CD14-positive monocyte (primary cell): ENCODE measurements at regions not wholly inside any gene's neighbourhood (a gene's known extent, or its start where the extent isn't known, plus 50 kb on each side); places are given as distances from the start of the nearest gene placed in this dataset.

Experiments used
- DNase-seq, 3 donors: peaks; one replicate each; pipeline ENCODE4 v3.0.0-alpha.2; 2011 to 2022
- H2AFZ ChIP-seq: 2 replicates; pipeline ENCODE4 v1.6.0; 2012; ENCODE audit warnings: mild to moderate bottlenecking, low read depth, low read length, inconsistent platforms; ENCODE audit not compliant: insufficient read depth, poor library complexity, severe bottlenecking
- H3K27ac ChIP-seq, 2 donors: 1 replicate in 1 of 2; 2 replicates in 1 of 2; pipeline ENCODE4 v1.5.1; 2012 to 2013; ENCODE audit warnings: low read length in 2 of 2, control low read depth in 1 of 2, inconsistent platforms in 1 of 2, low read depth in 1 of 2, mild to moderate bottlenecking in 1 of 2
- H3K27me3 ChIP-seq, 2 donors: one replicate each; pipeline versions ENCODE4 v1.6.0 to v1.6.1; 2011 to 2013; ENCODE audit warnings: low read length in 2 of 2; ENCODE audit not compliant: control insufficient read depth in 2 of 2, insufficient read depth in 2 of 2
- H3K36me3 ChIP-seq, 2 donors: replicated peaks in 1 of 2; 1 replicate in 1 of 2; 2 replicates in 1 of 2; pipeline versions ENCODE4 v1.5.1 to v1.6.1; 2012 to 2013; ENCODE audit warnings: low read length in 2 of 2, control low read depth in 1 of 2, inconsistent platforms in 1 of 2, mild to moderate bottlenecking in 1 of 2; ENCODE audit not compliant: insufficient read depth in 2 of 2, control insufficient read depth in 1 of 2
- H3K4me1 ChIP-seq, 2 donors: 1 replicate in 1 of 2; 2 replicates in 1 of 2; pipeline versions ENCODE4 v1.5.1 to v1.6.1; 2012 to 2013; ENCODE audit warnings: low read length in 2 of 2, control low read depth in 1 of 2, inconsistent platforms in 1 of 2, mild to moderate bottlenecking in 1 of 2, moderate library complexity in 1 of 2; ENCODE audit not compliant: insufficient read depth in 2 of 2, control insufficient read depth in 1 of 2
- H3K4me2 ChIP-seq: replicated peaks from 2 replicates; pipeline ENCODE3; 2012; ENCODE audit warnings: low read length, moderate library complexity, mild to moderate bottlenecking; ENCODE audit not compliant: poor library complexity, severe bottlenecking; ENCODE audit errors: extremely low read depth
- H3K4me3 ChIP-seq, 3 experiments: fragments of 200-600 bp in 1 of 3; sonication (generic) in 1 of 3; replicated peaks in 1 of 3; 1 replicate in 2 of 3; 2 replicates in 1 of 3; pipeline ENCODE4 v1.5.1; 2011 to 2013; ENCODE audit warnings: low read length in 3 of 3, mild to moderate bottlenecking in 3 of 3, control low read depth in 2 of 3, low read depth in 2 of 3, inconsistent platforms in 1 of 3, moderate library complexity in 1 of 3
- H3K79me2 ChIP-seq: 2 replicates; pipeline ENCODE4 v1.6.0; 2012; ENCODE audit warnings: mild to moderate bottlenecking, control low read depth, inconsistent platforms, low read length, moderate library complexity; ENCODE audit not compliant: insufficient read depth
- H3K9ac ChIP-seq: 2 replicates; pipeline ENCODE4 v1.6.0; 2017; ENCODE audit warnings: low read length, mild to moderate bottlenecking; ENCODE audit not compliant: insufficient read depth, poor library complexity, severe bottlenecking
- H3K9me3 ChIP-seq, 2 donors: replicated peaks in 1 of 2; 1 replicate in 1 of 2; 2 replicates in 1 of 2; pipeline versions ENCODE4 v1.5.1 to v1.6.1; 2012 to 2013; ENCODE audit warnings: low read length in 2 of 2, control low read depth in 1 of 2; ENCODE audit not compliant: control insufficient read depth in 1 of 2, insufficient read depth in 1 of 2
- H4K20me1 ChIP-seq: 2 replicates; pipeline ENCODE4 v1.6.0; 2012; ENCODE audit warnings: mild to moderate bottlenecking, low read length, control low read depth, moderate library complexity; ENCODE audit not compliant: insufficient read depth
- H3K27ac Mint-ChIP-seq, 7 donors: one replicate each; pipeline ENCODE4 v1.8.0; 2020; ENCODE audit warnings: mild to moderate bottlenecking in 7 of 7, mixed read lengths in 7 of 7, moderate library complexity in 6 of 7, inconsistent platforms in 2 of 7
- H3K27me3 Mint-ChIP-seq, 3 donors: one replicate each; pipeline ENCODE4 v1.8.0; 2021 to 2022; ENCODE audit warnings: low read depth in 3 of 3, mild to moderate bottlenecking in 3 of 3, mixed read lengths in 3 of 3, moderate library complexity in 3 of 3, inconsistent platforms in 1 of 3
- H3K36me3 Mint-ChIP-seq, 2 donors: one replicate each; pipeline ENCODE4 v1.8.0; 2020; ENCODE audit warnings: mixed read lengths in 2 of 2, inconsistent platforms in 1 of 2, mild to moderate bottlenecking in 1 of 2
- H3K4me1 Mint-ChIP-seq: one replicate; pipeline ENCODE4 v1.8.0; 2020; ENCODE audit warnings: mild to moderate bottlenecking, mixed read lengths
- H3K4me3 Mint-ChIP-seq, 2 donors: one replicate each; pipeline ENCODE4 v1.8.0; 2020; ENCODE audit warnings: mild to moderate bottlenecking in 2 of 2, mixed read lengths in 2 of 2, moderate library complexity in 1 of 2
- H3K9me3 Mint-ChIP-seq, 7 donors: one replicate each; pipeline ENCODE4 v1.8.0; 2020 to 2022; ENCODE audit warnings: mixed read lengths in 7 of 7, mild to moderate bottlenecking in 6 of 7, moderate library complexity in 6 of 7, inconsistent platforms in 2 of 7
- CTCF ChIP-seq: fragments of 200-600 bp; IDR thresholded peaks from one replicate; pipeline ENCODE4 v1.8.0; 2022; ENCODE audit warnings: antibody characterized with exemption, mild to moderate bottlenecking
- WGBS: methylation state at CpG from one replicate; pipeline ENCODE4 v1.1.5; 2013; ENCODE audit warnings: missing lambda C conversion rate; ENCODE audit not compliant: insufficient coverage; 5-methylcytosine and 5-hydroxymethylcytosine counted together
- intact Hi-C, 2 donors: fragments of 100-400 bp; cut with micrococcal nuclease; formaldehyde crosslinking; loops; one replicate each; pipeline versions ENCODE4 v1.15.0 to v1.15.1; 2023

DNA sequence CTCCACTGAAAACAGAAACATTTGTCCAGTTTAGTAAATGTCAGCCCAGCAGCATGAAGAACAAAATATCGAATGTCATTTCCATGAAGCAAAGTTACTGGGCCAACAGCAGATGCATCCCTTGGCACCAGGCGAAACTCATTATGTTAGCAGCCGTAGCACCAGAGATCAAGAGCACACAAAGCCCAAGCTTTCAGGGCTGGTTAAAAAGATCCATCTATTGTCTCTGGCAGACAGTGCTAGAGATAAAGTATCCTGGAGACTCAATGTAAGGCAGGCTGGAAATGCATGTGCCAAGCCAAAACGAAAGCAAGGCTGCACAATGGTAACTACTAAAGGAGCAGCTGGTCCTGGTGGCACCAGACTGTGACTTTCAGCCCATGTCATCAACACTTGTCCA lies 120.3 kb upstream of the PLEKHG7 start:
- H3K4me3 Mint-ChIP-seq, result no peak overlapping the region
- H2AFZ ChIP-seq, result no peak overlapping the region
- H3K27ac ChIP-seq, result no peak overlapping the region
- no peak overlapping the region for H3K9ac ChIP-seq
- H3K27me3 Mint-ChIP-seq, result no peaks in the 10 kb centered on the region
- no peaks in the 10 kb centered on the region for H3K36me3 Mint-ChIP-seq
- 96% methylated on average over 4 of the region's 4 CpGs for WGBS
- H3K27ac Mint-ChIP-seq, result no peak overlapping the region
- H3K4me1 ChIP-seq, result no peaks in the 10 kb centered on the region
- no peaks in the 10 kb centered on the region for H3K36me3 ChIP-seq
- intact Hi-C loops, result no loop called here
- DNase-seq, result no peak
- no peaks in the 10 kb centered on the region for H4K20me1 ChIP-seq
- no peaks in the 10 kb centered on the region for H3K27me3 ChIP-seq
- H3K9me3 ChIP-seq, result no peaks in the 10 kb centered on the region
- H3K4me1 Mint-ChIP-seq, result peaks cover 11% of the 10 kb centered on the region
- peaks cover 0 to 2% (median 0%) of the 10 kb centered on the region in 7 donors for H3K9me3 Mint-ChIP-seq
- no peak overlapping the region for H3K4me2 ChIP-seq
- TF ChIP-seq CTCF, result no peak
- no peaks in the 10 kb centered on the region for H3K79me2 ChIP-seq
- no peak overlapping the region for H3K4me3 ChIP-seq

DNA sequence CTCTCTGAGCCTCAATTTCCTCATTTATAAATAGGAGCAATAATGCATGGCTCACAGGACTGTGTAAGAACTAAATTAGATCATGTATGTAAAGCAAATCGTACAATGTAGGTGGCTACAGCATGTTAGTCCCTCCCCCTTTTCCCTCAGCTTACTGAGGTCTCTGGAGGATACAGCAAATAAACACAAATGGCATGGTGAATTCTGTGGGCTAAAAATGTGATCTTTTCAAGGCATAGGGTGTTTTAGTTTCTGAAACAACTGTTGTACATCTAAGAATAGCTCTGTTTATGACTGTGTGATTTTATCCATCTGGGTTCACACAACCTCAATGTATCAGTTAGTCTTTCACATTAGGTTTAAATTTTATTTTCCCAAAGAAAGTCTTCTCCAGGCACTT lies 121.2 kb upstream of the PLEKHG7 start:
- Mint-ChIP-seq H3K27ac (peak overlapping the region in 1 of 7 donors; percentile 10), H3K4me1 (peaks cover 11% of the 10 kb centered on the region), H3K9me3 (peaks cover 0 to 2% (median 0%) of the 10 kb centered on the region in 7 donors), H3K36me3 (no peaks in the 10 kb centered on the region), H3K4me3 (no peak overlapping the region), H3K27me3 (no peaks in the 10 kb centered on the region)
- intact Hi-C loops, result no loop called here
- DNase-seq, result peak in 1 of 3 donors; percentile 32
- Histone ChIP-seq H3K27ac (no peak overlapping the region), H3K4me2 (no peak overlapping the region), H3K4me1 (no peaks in the 10 kb centered on the region), H4K20me1 (no peaks in the 10 kb centered on the region), H3K36me3 (no peaks in the 10 kb centered on the region), H3K9me3 (no peaks in the 10 kb centered on the region), H3K4me3 (no peak overlapping the region), H3K27me3 (no peaks in the 10 kb centered on the region), H3K79me2 (no peaks in the 10 kb centered on the region), H3K9ac (no peak overlapping the region), H2AFZ (no peak overlapping the region)
- WGBS, result no CpG with 5 or more reads among the region's 1 CpG
- no peak for TF ChIP-seq CTCF
